CD4-positive, alpha-beta T cell treated with Interleukin-10 for 1 hour (primary cell): ENCODE measurements at regions not wholly inside any gene's neighbourhood (a gene's known extent, or its start where the extent isn't known, plus 50 kb on each side); places are given as distances from the start of the nearest gene placed in this dataset.
"Not testable (repeated sequence)": the region's sequence is repeated elsewhere in the genome, so short reads cannot be mapped to it uniquely, and the experiment has no call there.

Experiments
- DNase-seq: peaks from one replicate; pipeline ENCODE4 v3.0.0-alpha.2; 2020

DNA sequence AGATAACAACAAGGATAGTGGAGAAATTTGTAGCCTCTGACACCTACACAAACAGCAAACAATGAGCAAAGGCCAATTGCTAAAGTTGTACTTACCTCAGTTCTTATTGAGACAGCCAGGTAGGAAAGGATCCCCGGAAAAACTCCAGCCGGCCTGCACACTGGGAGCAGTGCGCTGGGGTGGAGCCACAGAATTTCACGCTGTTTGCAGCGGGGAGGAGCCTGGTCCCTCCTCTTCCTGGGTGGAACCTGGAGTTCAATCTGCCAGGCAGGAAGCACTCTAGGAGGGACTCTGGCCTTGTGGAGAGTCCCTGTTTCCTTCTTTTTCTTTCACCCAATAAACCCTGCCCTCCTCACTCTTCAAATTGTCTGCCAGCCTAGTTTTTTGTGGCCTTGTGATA is 382.6 kb upstream of the TGIF2LX start:
- not testable (repeated sequence) for DNase-seq

DNA sequence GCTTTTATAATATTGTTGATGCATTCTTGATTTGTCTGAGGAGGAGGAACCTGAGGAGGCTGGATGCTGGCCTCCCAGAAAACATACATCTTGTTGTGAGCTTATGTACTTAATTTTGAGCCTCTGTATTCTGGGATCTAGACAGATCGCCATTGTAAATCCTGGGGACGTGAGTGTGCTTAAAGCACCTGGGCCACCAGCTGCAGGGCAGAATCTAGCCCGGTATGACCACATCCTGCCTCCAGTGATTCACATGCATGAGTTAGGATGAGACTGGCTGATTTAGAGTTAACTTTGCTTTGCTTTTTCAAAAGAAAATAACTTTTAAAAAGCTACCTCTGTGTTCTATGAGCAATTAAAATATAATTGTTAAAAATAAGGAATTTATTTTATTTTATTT is 364.6 kb upstream of the TGIF2LX start:
- DNase-seq = not testable (repeated sequence)

DNA sequence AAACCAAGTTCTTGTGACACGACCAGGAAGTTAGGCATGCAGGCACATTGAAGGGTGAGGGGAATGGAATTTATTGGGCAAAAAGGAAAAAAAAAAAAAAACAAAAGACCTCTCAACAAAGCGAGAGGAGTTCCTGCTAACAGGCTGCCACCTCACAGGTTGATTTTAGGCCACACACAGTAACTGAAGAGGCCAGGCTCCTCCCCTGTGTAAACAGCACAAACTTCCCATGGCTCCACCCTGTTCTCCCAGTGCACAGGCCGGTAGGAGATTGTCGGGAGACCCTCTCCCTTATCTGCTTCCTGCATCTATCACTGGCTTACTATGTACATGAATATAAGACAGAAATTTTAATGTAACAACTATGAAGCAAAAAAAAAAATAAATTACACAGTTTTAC is 359.6 kb upstream of the TGIF2LX start:
- DNase-seq = not testable (repeated sequence)

DNA sequence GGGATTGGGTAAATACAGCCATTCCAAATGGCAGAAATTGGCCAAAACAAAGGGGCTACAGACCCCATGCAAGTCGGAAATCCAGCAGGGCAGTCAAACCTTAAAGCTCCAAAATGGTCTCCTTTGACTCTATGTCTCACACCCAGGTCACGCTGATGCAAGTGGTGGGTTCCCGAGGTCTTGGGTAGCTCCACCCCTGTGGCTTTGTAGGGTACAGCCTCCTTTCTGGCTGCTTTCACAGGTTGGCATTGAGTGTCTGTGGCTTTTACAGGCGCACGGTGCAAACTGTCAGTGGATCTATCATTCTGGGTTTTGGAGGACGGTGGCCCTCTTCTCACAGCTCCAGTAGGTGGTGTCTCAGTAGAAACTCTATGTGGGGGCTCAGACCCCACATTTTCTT is 358.6 kb upstream of the TGIF2LX start:
- DNase-seq = not testable (repeated sequence)

DNA sequence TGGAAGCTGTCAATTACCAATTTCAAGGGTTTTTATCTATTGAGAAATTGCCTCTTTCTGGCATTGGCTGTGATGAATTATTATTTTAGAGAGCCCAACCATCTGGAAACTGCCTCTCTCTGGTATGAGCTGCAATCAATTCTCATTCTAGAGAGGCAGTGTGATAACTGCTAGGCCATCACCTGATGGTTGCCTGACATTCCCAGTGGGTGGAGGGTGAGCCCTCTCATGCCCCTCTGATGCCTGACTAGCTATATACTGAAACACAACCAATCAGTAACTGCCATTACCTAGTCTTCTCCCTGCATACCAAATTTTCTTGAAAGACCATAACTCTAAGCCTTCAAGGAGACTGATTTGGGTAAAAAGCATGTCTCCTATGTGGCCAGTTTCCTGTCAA is 353.9 kb upstream of the TGIF2LX start:
- DNase-seq = not testable (repeated sequence)

DNA sequence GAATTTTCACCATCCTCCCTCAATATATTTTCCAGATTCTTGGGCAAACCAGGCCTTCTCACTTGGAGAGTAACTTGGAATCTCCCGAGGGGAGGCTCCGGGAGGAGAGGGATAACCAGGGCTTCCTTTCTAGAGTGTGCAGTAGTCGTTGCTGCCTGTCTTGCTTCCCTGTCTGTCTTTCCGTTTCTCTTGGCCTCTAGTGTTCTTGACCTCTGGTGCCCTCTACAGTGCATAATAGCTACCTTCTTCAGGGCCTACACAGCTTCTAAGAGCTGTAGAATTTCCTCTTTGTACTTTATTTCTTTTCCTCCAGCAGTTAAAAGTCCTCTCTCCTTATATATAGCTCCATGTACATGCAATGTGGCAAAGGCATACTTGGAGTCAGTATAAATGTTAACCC is 339.8 kb upstream of the TGIF2LX start:
- not testable (repeated sequence) for DNase-seq

DNA sequence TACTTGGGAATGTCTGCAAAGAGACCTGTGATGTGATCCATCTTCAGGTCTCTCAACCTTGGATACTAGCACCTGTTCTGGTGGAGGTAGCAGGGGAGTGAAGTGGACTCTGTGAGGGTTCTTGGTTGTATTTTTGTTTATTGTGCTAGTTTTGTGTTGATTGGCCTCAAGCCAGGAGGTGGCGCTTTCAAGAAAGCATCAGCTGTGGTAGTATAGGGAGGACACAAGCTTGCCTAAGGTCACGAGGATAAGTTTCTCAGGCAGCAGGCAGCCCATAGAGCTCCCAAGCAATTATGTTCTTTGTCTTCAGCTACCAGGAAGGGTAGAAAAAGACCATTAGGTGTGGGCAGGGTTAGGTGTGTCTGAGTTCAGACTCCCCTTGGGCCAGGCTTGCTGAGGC is 289.9 kb upstream of the TGIF2LX start:
- not testable (repeated sequence) for DNase-seq

DNA sequence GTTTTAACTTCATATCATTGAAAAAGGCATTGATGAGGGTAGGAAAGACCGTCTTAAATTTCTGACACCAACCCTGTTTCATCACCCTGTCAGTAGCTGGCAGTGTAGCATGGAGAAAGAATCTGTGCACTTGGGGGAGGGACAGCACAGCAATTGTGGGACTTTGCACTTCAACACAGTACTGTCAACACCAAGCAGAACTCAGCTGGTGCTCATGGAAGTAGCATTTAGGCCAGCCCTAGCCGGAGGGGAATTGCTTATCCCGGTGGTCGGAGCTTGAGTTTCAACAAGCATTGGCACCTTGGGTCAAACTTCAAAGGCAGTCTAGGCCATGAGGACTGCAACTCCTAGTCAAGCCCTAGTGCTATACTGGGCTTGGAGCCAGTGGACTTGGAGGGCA is 285.8 kb upstream of the TGIF2LX start:
- not testable (repeated sequence) for DNase-seq

DNA sequence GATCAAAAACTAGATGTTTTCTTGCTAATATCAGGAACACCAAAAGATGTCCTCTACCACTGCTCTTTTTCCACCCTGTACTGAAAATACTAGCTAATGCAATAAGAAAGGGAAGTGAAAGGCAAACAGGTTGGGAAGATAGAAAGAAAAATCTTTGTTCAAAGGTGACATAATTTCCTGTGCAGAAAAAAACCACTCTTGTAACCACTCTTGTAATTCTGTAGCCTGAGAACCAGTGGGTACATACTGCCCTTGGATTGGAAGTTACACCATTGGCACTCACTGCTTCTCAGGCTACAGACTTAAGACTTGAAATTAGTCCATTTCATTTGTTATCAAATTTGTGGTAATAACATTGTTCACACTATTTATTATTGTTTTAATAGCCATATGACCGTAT is 263.0 kb upstream of the TGIF2LX start:
- not testable (repeated sequence) for DNase-seq

DNA sequence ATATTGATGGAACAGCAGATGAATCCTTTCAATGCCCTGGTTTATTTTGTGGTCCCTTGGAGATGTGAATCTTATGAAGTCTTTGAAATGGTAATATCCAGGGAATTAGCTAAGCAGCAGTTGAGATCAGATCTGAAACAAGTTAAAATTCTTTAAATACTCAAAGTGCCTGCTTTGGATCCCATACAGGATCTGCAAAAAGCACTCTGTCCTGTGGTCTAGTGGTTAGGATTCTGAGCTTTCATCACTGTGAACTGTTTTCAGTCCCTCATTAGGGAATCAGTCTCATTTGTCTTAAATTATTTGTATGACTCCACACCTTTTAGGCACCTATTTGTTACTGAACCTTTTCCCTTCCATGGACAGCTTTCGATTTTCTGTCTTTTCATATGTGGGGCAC is 215.2 kb upstream of the TGIF2LX start:
- not testable (repeated sequence) for DNase-seq

DNA sequence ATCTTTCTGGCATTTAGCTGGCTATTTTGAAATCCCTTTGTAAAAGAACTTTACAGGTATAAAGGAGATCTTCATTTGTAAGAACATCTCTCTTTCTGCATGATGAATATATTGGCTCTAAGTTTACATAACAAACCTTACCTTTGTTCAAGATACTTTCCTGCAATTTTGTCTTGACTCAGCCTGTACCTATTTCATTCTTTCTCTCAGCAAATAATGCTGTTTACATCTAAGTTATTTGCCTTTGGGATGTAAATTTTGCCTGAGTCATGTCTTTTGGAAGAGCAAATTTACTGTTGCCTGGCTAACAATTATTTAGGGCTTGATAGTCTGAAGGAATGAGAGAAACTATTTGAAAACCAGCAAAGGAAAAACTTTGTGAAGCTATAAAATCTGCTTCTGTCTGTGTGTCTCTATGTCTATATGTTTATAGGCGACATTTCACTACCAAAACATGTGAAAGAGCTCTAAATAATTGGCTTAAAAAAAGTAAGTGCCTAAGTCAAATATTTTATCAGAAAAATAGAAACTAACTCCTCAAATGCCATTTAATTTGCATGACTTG is 214.3 kb upstream of the TGIF2LX start:
- not testable (repeated sequence) for DNase-seq

DNA sequence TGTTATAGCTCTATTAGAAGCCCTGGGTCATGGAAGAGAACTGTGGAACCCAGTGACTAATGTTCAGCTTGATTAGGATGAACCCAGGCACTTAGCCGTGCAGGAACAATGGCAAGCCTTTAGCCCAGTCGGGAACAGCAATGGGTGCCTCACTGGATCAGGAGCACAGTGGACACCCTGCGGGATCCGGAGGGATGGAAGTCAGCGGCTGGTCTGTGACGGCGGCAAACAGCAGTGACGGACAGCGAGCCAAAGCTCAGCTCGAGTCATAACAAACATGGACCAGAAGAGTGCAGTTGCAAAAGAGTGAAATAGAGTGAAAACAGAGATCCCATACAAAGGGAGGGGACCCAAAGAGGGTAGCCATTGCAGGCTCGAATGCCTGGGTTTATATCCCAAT is 187.3 kb upstream of the TGIF2LX start:
- DNase-seq = not testable (repeated sequence)

DNA sequence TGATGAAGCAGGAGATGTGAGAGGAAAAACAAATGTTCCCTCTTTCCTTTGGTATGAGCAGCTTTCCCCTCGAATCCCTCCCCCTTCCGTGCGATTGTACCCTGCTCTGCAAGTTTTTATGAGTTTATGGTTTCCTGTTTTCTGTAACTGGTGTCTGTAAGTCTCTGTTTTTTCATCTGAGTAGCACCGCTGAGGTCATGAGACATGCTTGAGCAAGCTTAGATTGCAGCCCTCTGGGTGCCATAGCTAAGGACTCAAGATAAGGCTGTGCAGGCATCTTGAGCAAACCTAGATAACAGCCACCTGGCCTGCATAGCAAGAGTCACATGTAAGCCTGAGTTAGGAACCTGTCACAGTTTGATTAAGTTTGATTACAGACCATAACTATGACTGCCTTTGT is 165.2 kb upstream of the TGIF2LX start:
- not testable (repeated sequence) for DNase-seq

DNA sequence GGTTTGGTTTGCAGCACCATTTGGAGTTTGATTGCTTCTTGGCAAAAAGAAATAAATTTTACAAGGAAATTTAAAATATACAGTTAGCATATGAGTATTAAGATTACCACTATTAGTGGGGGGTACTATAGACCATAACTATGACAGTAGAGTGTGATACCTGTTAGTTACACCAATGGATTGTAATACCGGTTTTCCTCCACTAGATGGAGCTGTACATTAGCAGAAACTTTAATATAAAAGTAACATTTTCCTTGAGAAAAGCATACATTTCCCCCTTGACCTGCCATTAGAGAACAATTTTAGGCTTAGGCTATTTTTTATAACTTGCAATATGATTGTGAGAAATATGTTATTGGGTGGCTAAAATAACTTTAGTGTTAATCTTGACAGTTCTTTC is 163.9 kb upstream of the TGIF2LX start:
- DNase-seq = peak; percentile 11

DNA sequence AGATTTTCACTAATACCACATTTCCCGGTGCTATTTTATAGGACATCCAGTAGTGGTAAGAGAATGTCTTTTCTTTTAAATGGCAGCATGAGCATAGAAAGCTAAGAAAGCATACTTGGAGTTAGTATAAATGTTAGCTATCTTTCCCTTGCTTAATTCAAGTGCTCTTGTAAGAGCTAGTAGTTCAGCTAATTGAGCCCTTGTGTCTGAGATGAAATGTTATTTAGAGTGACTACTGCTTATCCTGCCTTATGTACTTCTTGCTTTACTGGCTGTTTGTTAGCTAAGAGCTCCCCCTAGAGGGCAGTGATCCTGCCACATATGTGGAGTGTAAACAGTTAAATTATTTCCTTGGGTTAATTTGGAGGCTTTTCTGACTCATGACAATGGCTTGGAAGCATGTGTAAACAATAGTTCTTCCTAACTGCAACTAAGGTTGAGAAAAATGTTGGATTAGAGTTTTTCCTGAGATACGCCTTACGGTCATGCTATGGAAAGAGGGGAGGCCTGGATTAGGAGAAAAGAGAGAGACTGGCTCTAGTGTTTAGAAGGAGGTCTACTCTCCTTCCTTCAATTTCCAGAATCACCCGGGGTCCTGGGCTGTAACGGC is 162.5 kb upstream of the TGIF2LX start:
- DNase-seq = not testable (repeated sequence)

DNA sequence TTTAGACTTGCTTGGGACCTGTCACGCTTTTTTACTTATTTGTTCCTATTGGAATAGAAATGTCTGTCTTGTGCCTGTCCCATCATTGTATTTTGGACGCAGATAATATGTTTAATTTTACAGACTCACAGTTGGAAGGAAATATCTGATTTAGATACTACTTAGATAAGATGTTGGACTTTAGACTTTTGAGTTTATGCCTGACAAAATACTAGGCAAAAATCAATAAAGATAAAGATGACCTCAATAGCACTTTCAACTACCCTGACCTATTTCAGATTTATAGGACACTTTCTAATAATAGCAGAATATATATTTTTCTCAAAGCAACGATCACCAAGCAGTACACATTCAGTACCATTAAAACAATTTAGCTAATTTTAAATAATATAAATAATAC is 150.1 kb upstream of the TGIF2LX start:
- DNase-seq = not testable (repeated sequence)

DNA sequence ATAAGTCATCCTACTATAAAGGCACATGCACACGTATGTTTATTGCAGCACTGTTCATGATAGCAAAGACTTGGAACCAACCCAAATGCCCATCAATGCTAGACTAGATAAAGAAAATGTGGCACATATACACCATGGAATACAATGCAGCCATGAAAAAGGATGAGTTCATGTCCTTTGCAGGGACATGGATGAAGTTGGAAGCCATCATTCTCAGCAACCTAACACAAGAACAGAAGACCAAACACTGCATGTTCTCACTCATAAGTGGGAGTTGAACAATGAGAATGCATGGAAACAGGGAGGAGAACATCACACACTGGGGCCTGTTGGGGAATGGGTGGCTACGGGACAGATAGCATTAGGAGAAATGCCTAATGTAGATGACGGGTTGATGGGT is 110.3 kb upstream of the TGIF2LX start:
- not testable (repeated sequence) for DNase-seq

DNA sequence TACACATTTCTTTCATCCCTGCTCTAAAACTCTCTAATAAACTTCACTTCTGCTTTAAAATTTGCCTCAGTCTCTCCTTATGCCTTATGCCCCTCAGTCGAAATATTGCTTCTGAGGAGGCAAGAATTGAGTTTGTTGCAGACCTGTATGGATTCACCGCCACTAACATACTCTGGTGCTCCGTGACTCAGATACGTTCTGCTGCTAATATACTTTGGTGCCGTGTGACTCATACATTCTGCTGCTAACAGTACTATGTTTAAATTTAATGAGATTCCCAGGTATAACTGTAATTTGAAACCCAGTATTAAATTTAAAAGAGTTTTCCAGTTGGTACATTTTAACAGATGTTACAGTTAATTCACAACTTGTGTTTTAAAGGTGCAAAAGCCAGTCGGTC is 82.0 kb upstream of the TGIF2LX start:
- DNase-seq = not testable (repeated sequence)

DNA sequence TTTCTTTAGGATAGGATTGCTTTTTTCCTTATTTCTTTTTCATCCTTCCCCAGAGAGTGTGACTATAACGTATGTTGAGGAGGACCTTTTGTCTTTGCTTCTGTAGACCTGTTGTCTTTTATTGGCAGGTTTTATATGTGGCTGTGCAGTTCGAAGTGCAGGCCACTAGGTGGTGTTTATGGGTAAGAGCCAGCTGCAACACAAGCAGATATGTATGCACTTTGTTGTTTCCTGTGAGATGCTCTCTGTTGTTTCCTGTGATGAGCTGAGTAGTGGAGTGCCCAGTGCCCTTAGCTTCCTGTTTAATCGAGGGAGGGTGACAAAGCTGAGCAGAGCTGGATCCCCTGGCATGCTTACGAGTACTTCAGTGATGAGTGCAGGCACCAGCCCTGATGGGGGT is 50.0 kb upstream of the TGIF2LX start:
- DNase-seq = not testable (repeated sequence)
